Aorta (tissue), 5 donors: ENCODE measurements at regions not wholly inside any gene's neighbourhood (a gene's known extent, or its start where the extent isn't known, plus 50 kb on each side); places are given as distances from the start of the nearest gene placed in this dataset.
"Not testable (repeated sequence)": the region's sequence is repeated elsewhere in the genome, so short reads cannot be mapped to it uniquely, and the experiment has no call there.

ENCODE experiments used
- ATAC-seq: fragments of 200-7000 bp; cut with Tn5 transposase; one replicate; pipeline ENCODE4 v1.9.1; 2022; ENCODE audit warnings: moderate library complexity; ENCODE audit not compliant: low FRiP score
- DNase-seq, 2 donors: peaks; one replicate each; pipeline ENCODE4 v3.0.0-alpha.2; 2020
- H3K27ac ChIP-seq, 2 donors: one replicate each; pipeline ENCODE4 v1.5.1; 2013; ENCODE audit warnings: low read length in 2 of 2, mild to moderate bottlenecking in 2 of 2, moderate library complexity in 2 of 2, control low read depth in 1 of 2, inconsistent platforms in 1 of 2, low read depth in 1 of 2
- H3K27me3 ChIP-seq, 2 donors: one replicate each; pipeline ENCODE4 v1.6.1; 2013; ENCODE audit warnings: control low read depth in 1 of 2, low read length in 1 of 2, mild to moderate bottlenecking in 1 of 2, moderate library complexity in 1 of 2; ENCODE audit not compliant: insufficient read depth in 2 of 2, control insufficient read depth in 1 of 2
- H3K36me3 ChIP-seq, 2 donors: one replicate each; pipeline ENCODE4 v1.6.1; 2013; ENCODE audit warnings: control low read depth in 1 of 2, low read length in 1 of 2, mild to moderate bottlenecking in 1 of 2; ENCODE audit not compliant: insufficient read depth in 2 of 2, control insufficient read depth in 1 of 2
- H3K4me1 ChIP-seq, 2 donors: one replicate each; pipeline ENCODE4 v1.6.1; 2013; ENCODE audit warnings: low read length in 2 of 2, control low read depth in 1 of 2, mild to moderate bottlenecking in 1 of 2, moderate library complexity in 1 of 2; ENCODE audit not compliant: insufficient read depth in 2 of 2, control insufficient read depth in 1 of 2
- H3K4me3 ChIP-seq, 2 donors: one replicate each; pipeline ENCODE4 v1.5.1; 2013; ENCODE audit warnings: low read length in 2 of 2, control low read depth in 1 of 2, mild to moderate bottlenecking in 1 of 2
- H3K9me3 ChIP-seq: one replicate; pipeline ENCODE4 v1.6.1; 2013; ENCODE audit warnings: mild to moderate bottlenecking, low read length; ENCODE audit not compliant: control insufficient read depth
- WGBS, 2 donors: extraction: QIAGEN DNeasy Blood & Tissue Kit; methylation state at CpG; one replicate each; pipeline ENCODE4 v1.1.7; 2013; 5-methylcytosine and 5-hydroxymethylcytosine counted together
- intact Hi-C, 2 donors: fragments of 100-400 bp; cut with DNase I; formaldehyde crosslinking; loops; one replicate each; pipeline versions ENCODE4 v1.14.2 to v1.15.0; 2022
- donor health status: healthy with polysubstance abuse.
- donor health status: Bipolar disorder and iron deficiency.
- donor health status: DM: no; HTN: no; CAD: no.
- donor health status: DM: no; HTN: no; CAD: no.
- donor health status: DM: yes; HTN: yes; CAD: no.

- no peak for DNase-seq
- intact Hi-C loops: no loop called here
- no peak for ATAC-seq
- 79 to 81% methylated on average over 4 of the region's 4 CpGs for WGBS, 2 donors
- Histone ChIP-seq H3K4me1 (no peaks in the 10 kb centered on the region), H3K36me3 (no peaks in the 10 kb centered on the region), H3K4me3 (no peak overlapping the region), H3K27me3 (no peaks in the 10 kb centered on the region), H3K9me3 (peaks cover 2% of the 10 kb centered on the region), H3K27ac (no peak overlapping the region)
These were observed 759.7 kb upstream of the RGS18 start for GRCh38 chr1:191398551-191398950.

GRCh38 chr1:191405417-191405816 lies 752.8 kb upstream of the RGS18 start:
- ATAC-seq (no peak), DNase-seq (no peak)
- no peaks in the 10 kb centered on the region for H3K4me1 ChIP-seq
- no peak overlapping the region for H3K4me3 ChIP-seq
- H3K27me3 ChIP-seq: no peaks in the 10 kb centered on the region
- no peaks in the 10 kb centered on the region for H3K36me3 ChIP-seq
- H3K27ac ChIP-seq: no peak overlapping the region
- WGBS, 2 donors: 25 to 28% methylated on average over 3 of the region's 3 CpGs
- H3K9me3 ChIP-seq: no peaks in the 10 kb centered on the region
- intact Hi-C loops: no loop called here

DNA sequence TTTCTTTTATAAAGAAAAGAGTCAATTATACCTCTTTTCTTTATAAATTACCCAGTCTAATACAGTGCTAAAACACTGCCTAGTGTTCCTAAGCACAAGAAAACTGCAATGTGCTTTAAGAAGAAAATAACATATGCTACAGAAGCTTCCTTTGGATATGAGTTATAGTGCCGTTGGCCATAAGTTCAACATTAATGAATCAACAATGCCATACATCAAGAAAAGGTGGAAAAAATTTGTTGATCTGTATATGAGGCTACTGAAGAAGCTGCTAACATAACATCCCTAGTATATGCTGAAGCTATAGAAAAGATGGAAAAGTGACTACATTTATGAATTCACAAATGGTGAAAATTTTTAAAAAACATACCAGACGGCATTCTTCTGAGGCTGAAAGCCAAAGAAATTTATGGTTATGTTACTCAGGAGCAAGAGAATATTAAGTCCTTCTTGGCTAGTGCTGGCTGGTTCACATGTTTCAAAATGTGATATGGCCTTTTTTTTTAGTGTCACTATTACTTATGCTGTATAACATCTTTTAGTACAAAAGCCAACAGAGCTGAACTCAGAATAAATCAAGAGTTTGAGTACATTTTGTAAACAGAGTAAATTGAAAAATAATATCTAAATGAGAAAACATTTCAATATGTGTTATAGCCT lies 743.2 kb upstream of the RGS18 start:
- no peak for DNase-seq
- Histone ChIP-seq H3K4me1 (no peaks in the 10 kb centered on the region), H3K27me3 (no peaks in the 10 kb centered on the region), H3K9me3 (no peaks in the 10 kb centered on the region), H3K27ac (no peak overlapping the region), H3K4me3 (no peak overlapping the region), H3K36me3 (no peaks in the 10 kb centered on the region)
- intact Hi-C loops: no loop called here
- no peak for ATAC-seq
- 11 to 24% methylated on average over 2 of the region's 2 CpGs for WGBS, 2 donors

- H3K4me1 ChIP-seq: no peaks in the 10 kb centered on the region
- H3K4me3 ChIP-seq: no peak overlapping the region
- ATAC-seq: no peak
- H3K27me3 ChIP-seq: no peaks in the 10 kb centered on the region
- WGBS, 2 donors: 77 to 80% methylated on average over 1 of the region's 1 CpG
- H3K27ac ChIP-seq: no peak overlapping the region
- no peak for DNase-seq
- H3K9me3 ChIP-seq: no peaks in the 10 kb centered on the region
- no peaks in the 10 kb centered on the region for H3K36me3 ChIP-seq
- intact Hi-C loops: no loop called here
These were observed 738.4 kb upstream of the RGS18 start for GRCh38 chr1:191419842-191420241.

DNA sequence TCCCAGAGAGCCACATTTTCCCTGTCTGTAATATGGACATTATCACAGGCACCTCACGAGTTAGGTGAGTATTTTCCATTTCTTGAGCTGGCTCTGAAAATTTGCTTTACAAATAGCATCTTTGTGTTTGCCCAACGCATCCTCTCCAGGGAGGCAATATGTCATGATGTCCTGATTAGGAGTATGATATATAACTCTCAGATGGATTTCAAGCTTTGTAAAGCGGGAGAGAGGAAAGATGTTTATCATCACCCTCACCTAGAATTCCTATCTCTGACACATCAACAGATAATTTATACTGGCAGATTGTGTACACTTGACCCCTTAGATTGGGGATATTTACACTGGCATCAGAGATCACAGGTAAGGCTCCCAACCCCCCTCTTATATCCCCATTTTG lies 730.7 kb upstream of the RGS18 start:
- DNase-seq (no peak), ATAC-seq (no peak)
- Histone ChIP-seq H3K36me3 (no peaks in the 10 kb centered on the region), H3K9me3 (no peaks in the 10 kb centered on the region), H3K4me3 (no peak overlapping the region), H3K4me1 (no peaks in the 10 kb centered on the region), H3K27ac (no peak overlapping the region), H3K27me3 (no peaks in the 10 kb centered on the region)
- intact Hi-C loops: no loop called here
- WGBS, 2 donors: 48 to 56% methylated on average over 3 of the region's 3 CpGs

DNA sequence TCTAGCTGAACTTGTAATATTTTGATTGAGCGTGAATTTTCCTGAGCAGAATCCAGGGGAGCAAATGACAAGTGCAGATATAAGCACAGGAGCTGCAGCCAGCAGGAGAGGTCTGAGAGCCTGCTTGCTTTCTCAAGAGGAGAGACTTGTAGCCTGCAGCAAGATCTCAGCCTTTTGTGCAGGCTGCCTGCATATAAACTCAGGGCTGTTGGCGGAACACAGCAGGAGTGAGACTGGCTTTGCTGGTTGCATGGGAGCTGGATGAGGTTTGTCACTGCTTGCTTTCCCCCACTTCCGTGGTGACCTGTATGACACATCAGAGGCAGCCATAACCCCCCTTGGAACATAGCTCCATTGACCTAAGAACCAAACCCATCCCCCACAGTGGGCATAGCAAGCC lies 725.4 kb upstream of the RGS18 start:
- DNase-seq: no peak
- no peak overlapping the region for H3K27ac ChIP-seq

DNA sequence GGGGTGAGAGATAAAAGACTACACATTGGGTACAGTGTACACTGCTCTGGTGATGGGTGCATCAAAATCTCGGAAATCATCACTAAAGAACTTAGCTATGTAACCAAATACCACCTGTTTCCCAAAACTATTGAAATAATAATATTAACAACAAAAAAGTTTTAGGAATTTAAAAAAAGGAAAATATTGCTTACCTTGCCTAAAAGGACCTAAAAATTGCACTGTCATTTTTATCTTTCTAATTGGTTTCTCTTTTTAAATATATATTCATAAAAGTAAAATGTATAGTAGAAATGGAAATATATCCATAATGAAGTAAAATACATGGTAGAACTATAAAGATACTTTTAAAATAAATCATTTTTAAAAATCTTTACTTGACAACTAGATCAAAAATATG lies 719.3 kb upstream of the RGS18 start:
- intact Hi-C loops: no loop called here
- no peaks in the 10 kb centered on the region for H3K9me3 ChIP-seq
- WGBS, 2 donors: 73 to 83% methylated on average over 1 of the region's 1 CpG
- H3K27me3 ChIP-seq: no peaks in the 10 kb centered on the region
- H3K4me1 ChIP-seq: no peaks in the 10 kb centered on the region
- no peak for ATAC-seq
- H3K27ac ChIP-seq: no peak overlapping the region
- H3K4me3 ChIP-seq: no peak overlapping the region
- H3K36me3 ChIP-seq: no peaks in the 10 kb centered on the region
- no peak for DNase-seq

More for the DNA sequence above, 725.4 kb upstream of the RGS18 start:
- ATAC-seq: no peak
- intact Hi-C loops: no loop called here
- no peaks in the 10 kb centered on the region for H3K4me1 ChIP-seq
- H3K27me3 ChIP-seq: no peaks in the 10 kb centered on the region
- H3K9me3 ChIP-seq: peaks cover 2% of the 10 kb centered on the region
- H3K4me3 ChIP-seq: no peak overlapping the region
- WGBS, 2 donors: 58 to 62% methylated on average over 3 of the region's 3 CpGs
- H3K36me3 ChIP-seq: no peaks in the 10 kb centered on the region

DNA sequence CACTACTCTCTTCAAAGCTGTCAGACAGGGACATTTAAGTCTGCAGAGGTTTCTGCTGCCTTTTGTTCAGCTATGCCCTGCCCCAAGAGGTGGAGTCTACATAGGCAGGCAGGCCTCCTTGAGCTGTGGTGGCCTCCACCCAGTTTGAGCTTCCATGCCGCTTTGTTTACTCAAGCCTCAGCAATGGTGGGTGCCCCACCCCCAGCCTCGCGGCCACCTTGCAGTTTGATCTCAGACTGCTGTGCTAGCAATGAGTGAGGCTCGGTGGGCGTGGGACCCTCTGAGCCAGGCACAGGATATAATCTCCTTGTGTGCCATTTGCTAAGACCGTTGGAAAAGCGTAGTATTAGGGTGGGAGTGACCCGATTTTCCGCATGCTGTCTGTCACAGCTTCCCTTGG lies 710.0 kb upstream of the RGS18 start:
- H3K9me3 ChIP-seq, H3K27me3 ChIP-seq, H3K27ac ChIP-seq, ATAC-seq, H3K4me1 ChIP-seq, intact Hi-C loops, H3K36me3 ChIP-seq, DNase-seq, H3K4me3 ChIP-seq: not testable (repeated sequence)
- WGBS, 2 donors: 94 to 96% methylated on average over 9 of the region's 9 CpGs

GRCh38 chr1:191452586-191452985 lies 705.7 kb upstream of the RGS18 start:
- Histone ChIP-seq H3K4me1 (no peaks in the 10 kb centered on the region), H3K9me3 (no peaks in the 10 kb centered on the region), H3K27ac (no peak overlapping the region), H3K36me3 (no peaks in the 10 kb centered on the region), H3K4me3 (no peak overlapping the region), H3K27me3 (no peaks in the 10 kb centered on the region)
- 87 to 88% methylated on average over 5 of the region's 5 CpGs for WGBS, 2 donors
- DNase-seq (no peak), ATAC-seq (no peak)
- intact Hi-C loops: no loop called here
